ENCODE measurements at regions not wholly inside any gene's neighbourhood (a gene's known extent, or its start where the extent isn't known, plus 50 kb on each side); places are given as distances from the start of the nearest gene placed in this dataset.

- no peak for DNase-seq (ENCODE audit: low read depth in 2 of 2)
These were observed 100.1 kb upstream of the GCFC2 start for GRCh38 chr2:75810611-75811330.

DNA sequence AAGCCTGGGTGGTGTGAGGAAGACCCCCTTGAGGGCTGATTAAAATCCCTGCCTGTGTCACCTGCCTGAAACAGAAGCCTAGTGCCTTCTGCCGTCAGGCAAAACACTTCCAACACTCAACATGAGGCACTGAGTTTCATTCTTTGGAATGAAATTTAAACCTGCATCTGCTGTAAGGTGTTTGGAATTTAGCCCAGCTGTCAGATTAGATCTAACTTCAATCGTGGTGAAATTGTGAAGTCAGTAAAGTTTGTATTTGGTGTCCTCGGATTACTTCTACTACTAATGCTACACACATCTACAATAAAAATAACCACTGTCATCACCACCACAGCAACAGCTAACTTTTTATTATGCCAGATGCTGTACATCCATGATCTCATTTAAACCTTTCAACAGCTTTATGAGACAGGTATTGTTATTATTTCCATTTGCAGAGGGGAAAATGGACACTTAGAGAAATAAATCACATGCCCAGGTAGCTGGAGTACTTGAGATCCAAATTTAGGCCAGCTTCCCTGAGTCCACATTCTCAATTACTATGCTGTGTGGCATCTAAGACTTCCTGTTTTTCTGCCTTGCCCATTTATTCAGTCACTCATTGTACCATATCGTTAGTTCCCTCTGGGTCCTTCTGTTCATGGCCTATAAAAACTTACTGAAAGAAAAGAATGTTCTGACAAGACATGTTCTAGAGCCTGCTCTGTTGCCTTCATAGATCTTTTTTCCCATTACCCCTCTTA, 98.2 kb upstream of the GCFC2 start:
- no peak for DNase-seq (ENCODE audit: low read depth in 2 of 2)

DNA sequence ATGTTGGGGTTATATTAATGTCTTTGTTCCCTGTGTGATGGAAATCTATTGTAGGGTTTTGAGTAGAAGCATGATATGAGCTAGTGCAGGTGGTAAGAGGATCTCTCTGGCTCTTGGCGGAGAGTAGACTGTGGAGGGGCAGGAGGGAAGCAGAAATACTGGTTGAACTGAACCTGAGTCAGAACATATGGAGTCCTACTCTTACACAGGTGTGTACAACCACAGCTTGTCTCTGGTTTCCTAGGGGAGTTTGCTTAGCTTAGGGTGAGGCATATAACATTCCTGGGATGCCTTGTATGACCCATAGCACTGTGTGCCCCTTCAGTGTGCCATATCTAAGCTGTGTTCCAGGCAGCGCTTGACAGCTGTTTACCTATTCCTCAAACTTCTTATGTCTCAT, 97.3 kb upstream of the GCFC2 start:
- DNase-seq (ENCODE audit: low read depth in 2 of 2): no peak

GRCh38 chr2:75801234-75801982, 90.7 kb upstream of the GCFC2 start:
- no peak for DNase-seq (ENCODE audit: low read depth in 2 of 2)

GRCh38 chr2:75800456-75800855, 89.7 kb upstream of the GCFC2 start:
- DNase-seq (ENCODE audit: low read depth in 2 of 2): no peak

- DNase-seq (ENCODE audit: low read depth in 2 of 2): no peak
These were observed 89.1 kb upstream of the GCFC2 start for GRCh38 chr2:75799859-75800258.

DNA sequence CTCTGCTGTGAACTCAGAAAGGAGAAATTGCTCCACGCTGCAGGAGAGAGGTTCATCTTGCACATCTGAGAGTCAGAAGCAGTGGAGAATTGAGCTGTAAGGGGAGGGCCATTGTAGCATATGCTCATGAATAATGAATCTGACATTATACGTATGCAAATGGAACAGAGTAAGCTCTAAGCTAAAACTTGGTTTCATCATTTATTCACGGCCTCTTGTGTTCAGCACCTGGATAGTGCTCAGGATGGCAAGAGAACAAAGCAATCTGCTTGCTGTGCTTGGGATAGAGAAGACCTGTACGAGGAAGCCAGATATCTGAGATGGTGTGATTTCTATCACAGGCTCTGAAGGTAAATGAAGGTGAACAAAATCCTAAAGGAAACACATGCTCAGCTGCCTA, 87.9 kb upstream of the GCFC2 start:
- DNase-seq (ENCODE audit: low read depth in 2 of 2): no peak

GRCh38 chr2:75792996-75793395, 82.3 kb upstream of the GCFC2 start:
- DNase-seq (ENCODE audit: low read depth in 2 of 2): no peak

GRCh38 chr2:75792146-75792545, 81.4 kb upstream of the GCFC2 start:
- DNase-seq (ENCODE audit: low read depth in 2 of 2): no peak

DNA sequence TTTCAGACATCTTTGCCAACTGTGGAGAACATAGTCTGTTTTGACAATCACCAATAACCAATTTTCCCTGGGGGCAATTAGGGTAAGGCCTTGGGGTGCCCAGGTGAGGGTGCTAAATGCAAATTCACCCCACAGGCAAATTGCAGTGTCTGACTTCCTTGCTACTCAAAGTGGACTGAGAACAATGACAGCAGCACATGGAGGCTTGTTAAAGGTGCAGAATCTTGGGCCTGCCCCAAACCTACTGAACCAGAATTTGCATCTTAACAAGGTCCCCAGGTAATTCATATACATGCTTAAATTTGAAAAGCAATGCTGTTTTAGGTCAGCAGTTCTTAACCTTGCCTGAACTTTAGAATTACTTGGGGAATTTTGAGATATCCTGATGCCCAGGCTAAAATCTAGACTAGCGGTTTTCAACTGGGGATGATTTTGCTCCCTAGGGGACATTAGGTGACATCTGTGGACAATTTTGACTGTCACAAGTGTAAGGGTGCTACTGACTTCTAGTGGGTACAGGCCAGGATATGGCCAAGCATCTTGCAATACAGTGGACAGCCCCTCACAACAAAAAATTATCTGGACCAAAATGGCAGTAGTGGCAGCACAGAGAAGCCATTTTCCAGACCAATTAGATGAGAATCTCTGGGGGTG, 80.2 kb upstream of the GCFC2 start:
- no peak for DNase-seq (ENCODE audit: low read depth in 2 of 2)

DNA sequence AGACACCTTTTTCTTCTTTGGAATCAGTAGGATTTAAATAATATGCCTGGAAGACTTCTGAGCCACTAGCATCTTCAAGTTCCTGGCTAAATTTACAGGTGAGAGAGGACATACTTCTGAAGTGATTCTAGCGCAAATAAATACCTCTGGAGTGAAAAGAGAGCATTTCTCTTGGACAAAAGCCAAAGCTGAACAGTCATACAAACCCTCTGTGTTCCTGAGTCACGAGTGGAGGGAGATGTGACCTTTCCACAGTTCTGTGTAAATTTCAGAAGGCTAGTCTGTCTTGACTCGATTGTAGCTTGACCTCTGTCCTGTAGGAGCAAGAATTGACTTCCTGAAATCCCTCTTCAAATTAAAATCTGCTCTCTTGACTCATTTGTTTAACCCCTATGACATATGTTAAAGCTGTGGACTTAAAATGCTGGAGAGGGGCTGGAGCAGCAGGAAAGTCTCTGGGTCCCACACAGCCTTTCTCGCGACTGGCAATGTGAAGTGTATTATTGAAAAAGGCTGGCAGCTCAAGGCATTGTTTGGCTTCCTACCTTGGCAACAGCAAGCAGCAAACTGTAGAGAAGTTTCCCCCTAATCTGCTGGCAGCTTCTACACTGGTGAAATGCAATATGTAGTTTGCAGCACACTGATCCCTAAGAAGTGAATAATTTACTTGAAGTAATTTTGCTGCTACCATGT, 79.6 kb upstream of the GCFC2 start:
- DNase-seq (ENCODE audit: low read depth in 2 of 2): no peak

DNA sequence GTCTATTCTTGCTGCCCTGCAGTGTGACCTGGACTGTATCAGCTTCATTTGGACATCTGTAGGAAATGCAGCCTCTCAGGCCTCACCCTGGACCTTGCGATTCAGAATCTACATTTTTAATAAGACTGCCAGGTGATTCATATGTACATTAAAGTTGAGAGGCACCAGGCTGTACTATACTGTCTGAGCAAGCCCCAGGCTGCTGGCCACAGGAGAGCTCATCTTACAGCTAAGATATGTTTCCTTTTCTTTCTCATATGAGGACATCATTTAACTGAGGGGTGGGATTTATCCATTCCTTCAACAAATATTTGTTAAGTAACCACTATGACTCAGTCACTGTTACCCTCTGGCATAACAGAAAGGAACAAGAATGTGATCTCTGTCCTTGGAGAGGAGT, 78.2 kb upstream of the GCFC2 start:
- no peak for DNase-seq (ENCODE audit: low read depth in 2 of 2)

DNA sequence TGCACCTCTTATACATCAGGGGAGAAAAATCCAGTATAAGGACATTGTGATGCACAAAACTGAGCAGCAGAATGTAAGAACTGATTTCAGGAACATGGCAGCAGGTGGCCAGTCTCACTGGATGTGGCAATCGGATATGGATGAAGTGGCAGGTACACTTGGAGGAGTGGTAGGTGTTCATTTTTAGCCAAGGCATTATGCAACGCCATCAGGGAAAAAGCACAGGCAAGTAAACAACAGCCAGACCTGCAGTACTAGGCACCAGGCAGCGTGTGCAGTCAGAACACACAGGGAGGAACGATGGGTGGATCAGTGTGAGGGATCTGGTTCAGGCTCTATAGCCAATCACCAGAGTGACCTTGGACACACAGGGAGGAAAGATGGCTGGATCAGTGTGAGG, 77.4 kb upstream of the GCFC2 start:
- no peak for DNase-seq (ENCODE audit: low read depth in 2 of 2)

DNA sequence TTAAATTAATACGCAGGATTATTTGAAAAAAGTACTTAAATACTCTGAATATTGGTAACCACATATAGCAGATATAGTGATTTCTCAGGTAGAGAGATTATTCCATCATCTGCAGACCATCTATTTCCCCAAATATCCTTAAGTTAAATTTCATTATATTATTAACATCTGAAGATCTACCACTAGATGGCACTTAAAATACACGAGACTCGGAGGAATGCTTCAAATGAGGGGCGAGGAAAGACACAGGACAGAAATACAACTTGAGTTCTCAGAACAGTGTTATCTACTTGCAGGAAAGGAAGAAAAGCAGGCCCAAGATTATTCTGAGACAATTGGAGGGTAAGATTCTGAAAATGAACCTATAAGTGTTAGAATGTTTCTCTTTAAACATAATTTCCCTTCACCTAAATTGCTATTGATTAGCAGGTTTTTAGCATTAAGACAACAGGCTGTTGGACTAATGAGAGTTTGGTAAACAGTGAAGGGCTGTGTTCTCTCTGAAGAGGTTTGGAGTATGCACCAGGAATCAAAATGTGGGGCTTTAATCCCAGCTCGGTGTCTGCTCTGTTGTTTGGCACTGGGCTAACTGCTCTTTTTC, 76.9 kb upstream of the GCFC2 start:
- no peak for DNase-seq (ENCODE audit: low read depth in 2 of 2)

DNA sequence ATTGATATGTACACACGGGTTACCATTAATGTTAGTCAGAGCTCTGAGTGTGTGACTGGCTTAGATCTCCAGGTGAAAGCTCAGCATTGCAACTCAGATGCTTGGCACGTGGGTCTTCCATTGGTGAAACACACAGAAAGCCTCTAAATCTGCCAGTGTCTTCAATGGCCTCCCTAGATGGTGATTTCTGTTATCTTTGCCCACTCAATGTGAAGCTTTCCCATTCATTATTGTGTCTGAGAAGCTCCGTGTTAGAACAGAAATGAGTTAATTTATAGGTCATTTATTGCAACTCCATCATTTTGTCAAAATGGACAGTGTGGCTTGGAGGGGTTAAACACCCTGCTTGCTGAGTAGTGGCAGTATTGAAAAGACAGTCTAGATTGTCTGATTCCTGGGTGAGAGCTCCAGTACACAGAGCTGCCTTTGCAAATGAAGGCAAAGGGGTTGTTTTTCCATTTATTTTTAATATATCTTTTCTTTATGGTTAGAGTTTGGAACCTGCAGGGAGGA, 64.7 kb upstream of the GCFC2 start:
- DNase-seq (ENCODE audit: low read depth in 2 of 2): no peak

GRCh38 chr2:75772908-75773630, 62.4 kb upstream of the GCFC2 start:
- no peak for DNase-seq (ENCODE audit: low read depth in 2 of 2)

DNA sequence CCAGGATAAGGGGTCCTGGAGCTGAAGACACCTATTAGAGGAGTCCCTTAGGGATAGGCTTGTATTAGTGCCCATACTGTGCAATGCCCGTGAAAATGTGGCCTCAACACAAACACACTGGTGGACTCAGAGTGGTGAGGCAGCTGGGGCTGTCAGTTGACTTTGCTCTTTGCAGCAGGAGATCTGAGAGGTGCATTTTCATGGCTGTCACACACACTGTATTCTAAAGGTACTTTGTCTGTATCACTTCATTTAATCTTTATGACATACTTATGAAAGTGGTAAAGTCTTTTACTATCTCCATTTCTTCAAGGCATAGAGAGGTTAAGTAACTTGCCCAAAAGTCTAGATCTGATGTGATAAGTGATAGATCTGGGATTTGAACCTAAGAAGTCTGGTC, 55.1 kb upstream of the GCFC2 start:
- DNase-seq (ENCODE audit: low read depth in 2 of 2): no peak

- no peak for DNase-seq (ENCODE audit: low read depth in 2 of 2)
These were observed 53.9 kb upstream of the GCFC2 start for GRCh38 chr2:75764611-75765010.
